Gastroesophageal sphincter (tissue), 4 donors: ENCODE measurements at regions not wholly inside any gene's neighbourhood (a gene's known extent, or its start where the extent isn't known, plus 50 kb on each side); places are given as distances from the start of the nearest gene placed in this dataset.

ENCODE experiments used
- ATAC-seq: fragments of 150-250 bp; one replicate; pipeline ENCODE4 v1.9.1; 2016; ENCODE audit warnings: mild to moderate bottlenecking, moderate library complexity
- H3K27ac ChIP-seq, 4 donors: fragments of 200-600 bp; sonication (generic) in 3 of 4; 1 replicate in 3 of 4; 2 replicates in 1 of 4; pipeline ENCODE4 v1.5.1; 2016 to 2019
- H3K27me3 ChIP-seq: fragments of 200-600 bp; sonication (generic); one replicate; pipeline ENCODE4 v1.5.1; 2019
- H3K36me3 ChIP-seq, 2 donors: fragments of 200-600 bp; sonication (generic); one replicate each; pipeline ENCODE4 v1.5.1; 2019; ENCODE audit warnings: control low read depth in 1 of 2
- H3K4me1 ChIP-seq, 3 donors: fragments of 200-600 bp; sonication (generic); 1 replicate in 2 of 3; 2 replicates in 1 of 3; pipeline ENCODE4 v1.5.1; 2016 to 2019; ENCODE audit warnings: control low read depth in 2 of 3
- H3K4me3 ChIP-seq, 2 donors: fragments of 200-600 bp; sonication (generic); one replicate each; pipeline ENCODE4 v1.5.1; 2019; ENCODE audit warnings: mild to moderate bottlenecking in 1 of 2, moderate library complexity in 1 of 2
- H3K9me3 ChIP-seq, 3 donors: fragments of 200-600 bp; sonication (generic); one replicate each; pipeline ENCODE4 v1.5.1; 2017 to 2019; ENCODE audit warnings: control low read depth in 2 of 3
- CTCF ChIP-seq, 4 experiments: fragments of 200-600 bp in 2 of 4; fragments of 450-650 bp in 2 of 4; sonication (generic) in 1 of 4; IDR thresholded peaks; one replicate each; pipeline ENCODE4 v1.5.1; 2017 to 2019; ENCODE audit warnings: antibody characterized with exemption in 4 of 4, mild to moderate bottlenecking in 2 of 4, moderate library complexity in 2 of 4
- EP300 ChIP-seq: sonication (generic); formaldehyde crosslinking; IDR thresholded peaks from one replicate; pipeline ENCODE4 v1.6.1; 2017; ENCODE audit warnings: antibody characterized with exemption, mild to moderate bottlenecking
- POLR2A ChIP-seq, 2 donors: fragments of 450-650 bp; IDR thresholded peaks; one replicate each; pipeline ENCODE4 v1.6.1; 2017; ENCODE audit warnings: antibody characterized with exemption in 2 of 2, mild to moderate bottlenecking in 2 of 2, moderate library complexity in 1 of 2
- POLR2AphosphoS5 ChIP-seq: sonication (generic); formaldehyde crosslinking; IDR thresholded peaks from one replicate; pipeline ENCODE4 v1.6.1; 2017; ENCODE audit warnings: antibody characterized with exemption
- WGBS, 2 donors: methylation state at CpG; one replicate each; pipeline ENCODE4 v1.1.5; 2018; ENCODE audit warnings: low coverage in 1 of 2; 5-methylcytosine and 5-hydroxymethylcytosine counted together

GRCh38 chr14:29062976-29063375 lies 296.4 kb downstream of the FOXG1 start:
- no peak overlapping the region for H3K4me3 ChIP-seq
- no peak for ATAC-seq
- WGBS, 2 donors = 84 to 87% methylated on average over 4 of the region's 4 CpGs

GRCh38 chr14:29064305-29064900 lies 297.8 kb downstream of the FOXG1 start:
- Histone ChIP-seq H3K36me3 (no peaks in the 10 kb centered on the region), H3K9me3 (no peaks in the 10 kb centered on the region), H3K27me3 (no peaks in the 10 kb centered on the region), H3K27ac (no peak overlapping the region), H3K4me3 (no peak overlapping the region), H3K4me1 (no peaks in the 10 kb centered on the region)
- ATAC-seq = no peak
- WGBS, 2 donors = 82 to 100% methylated on average over 2 to 3 of the region's 3 CpGs
- TF ChIP-seq CTCF (IDR thresholded peaks at IDR 0.05) = no peak
- no peak for TF ChIP-seq POLR2A (IDR thresholded peaks at IDR 0.05)
- no peak for TF ChIP-seq EP300
- TF ChIP-seq POLR2AphosphoS5 = no peak

More at GRCh38 chr14:29062976-29063375, 296.4 kb downstream of the FOXG1 start:
- TF ChIP-seq POLR2A (IDR thresholded peaks at IDR 0.05) (no peak), EP300 (no peak), POLR2AphosphoS5 (no peak), CTCF (IDR thresholded peaks at IDR 0.05) (no peak)
- no peaks in the 10 kb centered on the region for H3K4me1 ChIP-seq
- H3K9me3 ChIP-seq = no peaks in the 10 kb centered on the region
- H3K27me3 ChIP-seq = no peaks in the 10 kb centered on the region
- H3K36me3 ChIP-seq = no peaks in the 10 kb centered on the region
- H3K27ac ChIP-seq = no peak overlapping the region

- ATAC-seq = no peak
- Histone ChIP-seq H3K9me3 (no peaks in the 10 kb centered on the region), H3K4me1 (no peaks in the 10 kb centered on the region), H3K4me3 (no peak overlapping the region), H3K36me3 (no peaks in the 10 kb centered on the region), H3K27me3 (no peaks in the 10 kb centered on the region), H3K27ac (no peak overlapping the region)
- 50% methylated on average over 1 of the region's 1 CpG for WGBS, 2 donors
- TF ChIP-seq POLR2AphosphoS5 = no peak
- no peak for TF ChIP-seq EP300
- TF ChIP-seq CTCF (IDR thresholded peaks at IDR 0.05) = no peak
- TF ChIP-seq POLR2A (IDR thresholded peaks at IDR 0.05) = no peak
Measured at GRCh38 chr14:29069228-29069627, 302.6 kb downstream of the FOXG1 start.

GRCh38 chr14:29075761-29076160 lies 309.2 kb downstream of the FOXG1 start:
- Histone ChIP-seq H3K27me3 (no peaks in the 10 kb centered on the region), H3K4me3 (no peak overlapping the region), H3K36me3 (no peaks in the 10 kb centered on the region), H3K4me1 (no peaks in the 10 kb centered on the region), H3K27ac (no peak overlapping the region), H3K9me3 (no peaks in the 10 kb centered on the region)
- no peak for TF ChIP-seq CTCF (IDR thresholded peaks at IDR 0.05)
- TF ChIP-seq POLR2A (IDR thresholded peaks at IDR 0.05) = no peak
- TF ChIP-seq POLR2AphosphoS5 = no peak
- ATAC-seq = no peak

- no peak for TF ChIP-seq POLR2A (IDR thresholded peaks at IDR 0.05)
- TF ChIP-seq POLR2AphosphoS5 = no peak
- no peak for TF ChIP-seq EP300
Measured at GRCh38 chr14:29077916-29078315, 311.3 kb downstream of the FOXG1 start.

More at GRCh38 chr14:29077916-29078315, 311.3 kb downstream of the FOXG1 start:
- no peak overlapping the region for H3K4me3 ChIP-seq
- no peaks in the 10 kb centered on the region for H3K27me3 ChIP-seq
- H3K36me3 ChIP-seq = no peaks in the 10 kb centered on the region
- no peak for ATAC-seq
- no peaks in the 10 kb centered on the region for H3K9me3 ChIP-seq
- H3K27ac ChIP-seq = no peak overlapping the region
- 91% methylated on average over 2 of the region's 2 CpGs; no CpG with 5 or more reads in 1 of the 2 donors for WGBS, 2 donors
- H3K4me1 ChIP-seq = no peaks in the 10 kb centered on the region
